WI38 (cell line): ENCODE measurements at regions not wholly inside any gene's neighbourhood (a gene's known extent, or its start where the extent isn't known, plus 50 kb on each side); places are given as distances from the start of the nearest gene placed in this dataset.
A peak's percentile ranks its signal among the peaks of the same experiment; 100 is the strongest.

Source experiments
- H3K4me3 ChIP-seq: 2 replicates; pipeline ENCODE4 v1.5.1; 2011; ENCODE audit warnings: low read depth, mild to moderate bottlenecking, control low read depth, low read length
- CTCF ChIP-seq: IDR thresholded peaks from 2 replicates; pipeline ENCODE4 v1.5.1; 2012; ENCODE audit warnings: low read depth, mild to moderate bottlenecking, control low read depth, low read length

GRCh38 chr5:2044041-2044440 lies 161.3 kb upstream of the IRX4 start:
- no peak overlapping the region for H3K4me3 ChIP-seq
- TF ChIP-seq CTCF, result no peak

- TF ChIP-seq CTCF, result no peak
Observed at GRCh38 chr5:2039180-2039531, 156.4 kb upstream of the IRX4 start.

GRCh38 chr5:2038321-2039179 lies 155.8 kb upstream of the IRX4 start:
- H3K4me3 ChIP-seq, result peak overlapping the region; percentile 43
- peak; percentile 62 for TF ChIP-seq CTCF

More at GRCh38 chr5:2039180-2039531, 156.4 kb upstream of the IRX4 start:
- H3K4me3 ChIP-seq, result no peak overlapping the region

- no peak overlapping the region for H3K4me3 ChIP-seq
- no peak for TF ChIP-seq CTCF
Observed at GRCh38 chr5:2036885-2037284, 154.2 kb upstream of the IRX4 start.

- no peak for TF ChIP-seq CTCF
- no peak overlapping the region for H3K4me3 ChIP-seq
Observed at GRCh38 chr5:2032432-2032831, 149.7 kb upstream of the IRX4 start.

- no peak overlapping the region for H3K4me3 ChIP-seq
- TF ChIP-seq CTCF, result no peak
Observed at GRCh38 chr5:2031581-2031980, 148.9 kb upstream of the IRX4 start.

- no peak overlapping the region for H3K4me3 ChIP-seq
- no peak for TF ChIP-seq CTCF
Observed at GRCh38 chr5:2030131-2030530, 147.4 kb upstream of the IRX4 start.
